AG09319 (cell line): ENCODE measurements at regions not wholly inside any gene's neighbourhood (a gene's known extent, or its start where the extent isn't known, plus 50 kb on each side); places are given as distances from the start of the nearest gene placed in this dataset.
"Not testable (repeated sequence)": the region's sequence is repeated elsewhere in the genome, so short reads cannot be mapped to it uniquely, and the experiment has no call there.

Experiments used
- DNase-seq: peaks from one replicate; pipeline ENCODE4 v3.0.0-alpha.2; 2010; ENCODE audit warnings: low read depth; ENCODE audit errors: extremely low read depth
- CTCF ChIP-seq: IDR thresholded peaks from 2 replicates; pipeline ENCODE4 v1.5.1; 2011; ENCODE audit warnings: low read depth, mild to moderate bottlenecking, inconsistent platforms, low read length, moderate library complexity

- TF ChIP-seq CTCF = no peak
- DNase-seq = no peak
Measured at GRCh38 chr11:44387415-44387814, 77.5 kb upstream of the ALX4 start.

GRCh38 chr11:44387825-44388224 lies 77.9 kb upstream of the ALX4 start:
- no peak for TF ChIP-seq CTCF
- no peak for DNase-seq

- TF ChIP-seq CTCF = no peak
- DNase-seq = no peak
Measured at GRCh38 chr11:44388828-44389657, 79.1 kb upstream of the ALX4 start.

GRCh38 chr11:44389963-44390605 lies 80.1 kb upstream of the ALX4 start:
- DNase-seq = no peak
- TF ChIP-seq CTCF = no peak

- not testable (repeated sequence) for DNase-seq
Measured at GRCh38 chr11:44391004-44391403, 81.1 kb upstream of the ALX4 start.

GRCh38 chr11:44396746-44397145 lies 86.8 kb upstream of the ALX4 start:
- DNase-seq = not testable (repeated sequence)

GRCh38 chr11:44397586-44398178 lies 87.7 kb upstream of the ALX4 start:
- no peak for TF ChIP-seq CTCF
- no peak for DNase-seq

- no peak for DNase-seq
- no peak for TF ChIP-seq CTCF
Measured at GRCh38 chr11:44398266-44399030, 88.5 kb upstream of the ALX4 start.
